ENCODE measurements at regions not wholly inside any gene's neighbourhood (a gene's known extent, or its start where the extent isn't known, plus 50 kb on each side); places are given as distances from the start of the nearest gene placed in this dataset.

DNA sequence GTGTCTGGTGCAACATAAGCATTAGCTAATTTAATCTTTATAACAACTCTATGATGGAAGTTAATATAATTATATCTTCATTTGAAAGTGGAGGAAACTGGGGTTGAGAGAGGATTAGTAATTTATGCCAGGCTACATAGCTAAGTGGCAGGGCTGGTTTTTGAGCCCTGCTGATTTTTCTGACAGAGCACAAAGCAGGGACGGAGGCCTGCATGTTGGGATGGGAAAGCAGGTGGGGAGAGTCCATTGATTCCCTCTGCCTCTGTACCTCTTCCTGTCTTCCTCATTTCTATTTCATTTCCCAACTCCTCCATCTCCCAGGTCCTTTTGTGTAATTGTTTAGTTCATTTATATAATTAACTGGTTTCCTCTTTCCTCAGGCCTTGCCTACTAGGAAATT lies 251.6 kb upstream of the ZPLD1 start:
- no peak for TF ChIP-seq POLR2A (IDR thresholded peaks at IDR 0.05)
- TF ChIP-seq, protein P1, sequence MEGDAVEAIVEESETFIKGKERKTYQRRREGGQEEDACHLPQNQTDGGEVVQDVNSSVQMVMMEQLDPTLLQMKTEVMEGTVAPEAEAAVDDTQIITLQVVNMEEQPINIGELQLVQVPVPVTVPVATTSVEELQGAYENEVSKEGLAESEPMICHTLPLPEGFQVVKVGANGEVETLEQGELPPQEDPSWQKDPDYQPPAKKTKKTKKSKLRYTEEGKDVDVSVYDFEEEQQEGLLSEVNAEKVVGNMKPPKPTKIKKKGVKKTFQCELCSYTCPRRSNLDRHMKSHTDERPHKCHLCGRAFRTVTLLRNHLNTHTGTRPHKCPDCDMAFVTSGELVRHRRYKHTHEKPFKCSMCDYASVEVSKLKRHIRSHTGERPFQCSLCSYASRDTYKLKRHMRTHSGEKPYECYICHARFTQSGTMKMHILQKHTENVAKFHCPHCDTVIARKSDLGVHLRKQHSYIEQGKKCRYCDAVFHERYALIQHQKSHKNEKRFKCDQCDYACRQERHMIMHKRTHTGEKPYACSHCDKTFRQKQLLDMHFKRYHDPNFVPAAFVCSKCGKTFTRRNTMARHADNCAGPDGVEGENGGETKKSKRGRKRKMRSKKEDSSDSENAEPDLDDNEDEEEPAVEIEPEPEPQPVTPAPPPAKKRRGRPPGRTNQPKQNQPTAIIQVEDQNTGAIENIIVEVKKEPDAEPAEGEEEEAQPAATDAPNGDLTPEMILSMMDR (IDR thresholded peaks at IDR 0.05 in 8 of 11, conservative IDR thresholded peaks at IDR 0.05 in 3 of 11): no peak
- no peak for TF ChIP-seq POLR2AphosphoS5 (IDR thresholded peaks at IDR 0.05)

Data from spleen (tissue), 7 donors.